HCT116 (cell line): ENCODE measurements at regions not wholly inside any gene's neighbourhood (a gene's known extent, or its start where the extent isn't known, plus 50 kb on each side); places are given as distances from the start of the nearest gene placed in this dataset.

Experiments used
- ATAC-seq: fragments of 200-7000 bp; cut with Tn5 transposase; 2 replicates; pipeline ENCODE4 v1.9.1; 2020; ENCODE audit warnings: mild to moderate bottlenecking, moderate library complexity
- BruUV-seq: library from RNA; stranded (reverse); fragments of 400-500 nt; replicated peaks from 2 replicates; lab custom pipeline; 2021; lab: Mats Ljungman, UMichigan
- CTCF ChIA-PET: fragments of 300-600 bp; sonication (Branson Sonifier 250); formaldehyde crosslinking; loops from one replicate; lab custom pipeline; 2021; ENCODE audit warnings: antibody characterized with exemption; lab: Charles Lee
- POLR2A ChIA-PET: fragments of 300-600, 350-600 bp; sonication (Branson Sonifier 250); formaldehyde crosslinking; loops from one replicate; lab custom pipeline; 2021; ENCODE audit warnings: antibody characterized with exemption; lab: Charles Lee
- RAD21 ChIA-PET, 2 experiments: fragments of 300-600 bp; sonication (Branson Sonifier 250); formaldehyde crosslinking; loops; one replicate each; lab custom pipeline; 2023; ENCODE audit warnings: low total read pairs in 2 of 2; ENCODE audit not compliant: uncharacterized antibody in 2 of 2, unreplicated experiment in 2 of 2, low non-redundant PET in 1 of 2; lab: Charles Lee
- DNase-seq: peaks from one replicate; pipeline ENCODE4 v3.0.0-alpha.2; 2010; ENCODE audit warnings: low read depth, low spot score
- H2AFZ ChIP-seq: fragments of 200-600 bp; shearing (Covaris generic), sonication (generic); 2 replicates; pipeline ENCODE4 v1.6.1; 2017; ENCODE audit warnings: low read depth, mixed run types, mixed read lengths, antibody characterized with exemption, low read length; ENCODE audit not compliant: poor library complexity, severe bottlenecking
- H3K27ac ChIP-seq: 2 replicates; pipeline ENCODE4 v1.5.1; 2012; ENCODE audit warnings: low read depth, low read length
- H3K27me3 ChIP-seq: fragments of 200-600 bp; sonication (generic); 2 replicates; pipeline ENCODE4 v1.6.1; 2016; ENCODE audit warnings: mixed run types, low read length, mixed read lengths; ENCODE audit not compliant: insufficient read depth
- H3K36me3 ChIP-seq, 2 experiments: fragments of 200-500 bp in 1 of 2; fragments of 200-600 bp in 1 of 2; sonication (Bioruptor generic) in 1 of 2; sonication (generic) in 1 of 2; 2 replicates each; pipeline versions ENCODE4 v1.5.1 to v1.6.1; 2014 to 2016; ENCODE audit warnings: low read length in 2 of 2, inconsistent platforms in 1 of 2, mixed read lengths in 1 of 2, mixed run types in 1 of 2; ENCODE audit not compliant: insufficient read depth in 2 of 2, control insufficient read depth in 1 of 2
- H3K4me1 ChIP-seq, 2 experiments: fragments of 200-600 bp in 1 of 2; sonication (generic) in 1 of 2; 2 replicates each; pipeline versions ENCODE4 v1.5.1 to v1.6.1; 2012 to 2017; ENCODE audit warnings: low read length in 2 of 2, inconsistent platforms in 1 of 2, mild to moderate bottlenecking in 1 of 2, mixed read lengths in 1 of 2, mixed run types in 1 of 2, moderate library complexity in 1 of 2; ENCODE audit not compliant: insufficient read depth in 2 of 2, control insufficient read depth in 1 of 2
- H3K4me2 ChIP-seq: fragments of 200-600 bp; sonication (generic); 2 replicates; pipeline ENCODE4 v1.6.1; 2017; ENCODE audit warnings: mixed run types, low read length, mixed read lengths
- H3K4me3 ChIP-seq, 2 experiments: fragments of 200-600 bp in 1 of 2; sonication (generic) in 1 of 2; replicated peaks in 1 of 2; 2 replicates each; pipeline ENCODE4 v1.5.1; 2011 to 2016; ENCODE audit warnings: low read length in 2 of 2, control low read depth in 1 of 2, low read depth in 1 of 2, mild to moderate bottlenecking in 1 of 2, mixed read lengths in 1 of 2, mixed run types in 1 of 2
- H3K79me2 ChIP-seq: fragments of 200-600 bp; sonication (generic); 2 replicates; pipeline ENCODE4 v1.6.1; 2017; ENCODE audit warnings: mild to moderate bottlenecking, mixed run types, low read length, moderate library complexity, mixed read lengths; ENCODE audit not compliant: insufficient read depth
- H3K9ac ChIP-seq: fragments of 200-600 bp; sonication (generic); 2 replicates; pipeline ENCODE4 v1.6.1; 2016; ENCODE audit warnings: low read length, mixed read lengths
- H3K9me2 ChIP-seq: fragments of 200-600 bp; sonication (generic), shearing (Covaris generic); 2 replicates; pipeline ENCODE4 v1.6.1; 2017; ENCODE audit warnings: mixed run types, mild to moderate bottlenecking, moderate library complexity; ENCODE audit not compliant: insufficient read depth
- H3K9me3 ChIP-seq, 2 experiments: fragments of 200-500 bp in 1 of 2; fragments of 200-600 bp in 1 of 2; sonication (Bioruptor generic) in 1 of 2; sonication (generic) in 1 of 2; 2 replicates each; pipeline ENCODE4 v1.6.1; 2014 to 2017; ENCODE audit warnings: low read length in 2 of 2, mixed read lengths in 2 of 2, inconsistent platforms in 1 of 2, low read depth in 1 of 2, mild to moderate bottlenecking in 1 of 2, mixed run types in 1 of 2, moderate library complexity in 1 of 2; ENCODE audit not compliant: control insufficient read depth in 1 of 2, insufficient read depth in 1 of 2
- H4K20me1 ChIP-seq: fragments of 200-600 bp; sonication (generic), shearing (Covaris generic); 2 replicates; pipeline ENCODE4 v1.6.1; 2017; ENCODE audit warnings: mixed run types, mild to moderate bottlenecking, moderate library complexity; ENCODE audit not compliant: insufficient read depth
- ELF1 ChIP-seq: IDR thresholded peaks from 2 replicates; pipeline ENCODE4 v1.6.1; 2012; ENCODE audit warnings: low read depth, borderline replicate concordance
- EZH2 ChIP-seq: fragments of 200-600 bp; sonication (generic); IDR thresholded peaks from 2 replicates; pipeline ENCODE4 v1.6.1; 2017; ENCODE audit warnings: antibody characterized with exemption, mixed run types
- EZH2phosphoT487 ChIP-seq: fragments of 200-600 bp; IDR thresholded peaks from 2 replicates; pipeline ENCODE4 v1.6.1; 2018; ENCODE audit warnings: antibody characterized with exemption, borderline replicate concordance
- FOSL1 ChIP-seq: IDR thresholded peaks from 2 replicates; pipeline ENCODE4 v1.6.1; 2012; ENCODE audit warnings: low read depth
- JUND ChIP-seq: IDR thresholded peaks from 2 replicates; pipeline ENCODE4 v1.6.1; 2012
- POLR2AphosphoS5 ChIP-seq: IDR thresholded peaks from 2 replicates; pipeline ENCODE4 v1.6.1; 2011; ENCODE audit warnings: mild to moderate bottlenecking, low read depth, low read length, moderate library complexity
- RAD21 ChIP-seq: IDR thresholded peaks from 2 replicates; pipeline ENCODE4 v1.6.1; 2012; ENCODE audit warnings: low read depth, mild to moderate bottlenecking
- SRF ChIP-seq: IDR thresholded peaks from 2 replicates; pipeline ENCODE4 v1.6.1; 2012; ENCODE audit warnings: low read depth
- TCF7L2 ChIP-seq: IDR thresholded peaks from 2 replicates; pipeline ENCODE4 v1.7.0; 2011; ENCODE audit warnings: borderline replicate concordance, inconsistent platforms; ENCODE audit not compliant: insufficient read depth, insufficient read length; ENCODE audit errors: extremely low read depth
- YY1 ChIP-seq: IDR thresholded peaks from 2 replicates; pipeline ENCODE4 v1.6.1; 2011; ENCODE audit warnings: low read length, low read depth, moderate library complexity, mild to moderate bottlenecking; ENCODE audit not compliant: insufficient replicate concordance; ENCODE audit errors: extremely low read depth
- ZBTB33 ChIP-seq: IDR thresholded peaks from 2 replicates; pipeline ENCODE4 v1.6.1; 2011; ENCODE audit warnings: mild to moderate bottlenecking, low read length, moderate library complexity; ENCODE audit not compliant: insufficient replicate concordance; ENCODE audit errors: extremely low read depth
- intact Hi-C: fragments of 100-400 bp; cut with micrococcal nuclease; formaldehyde crosslinking; loops from 2 replicates; pipeline ENCODE4 v1.10.0; 2022

- Histone ChIP-seq H2AFZ (no peak overlapping the region), H3K4me3 (no peak overlapping the region), H3K9me3 (no peaks in the 10 kb centered on the region), H3K9ac (no peak overlapping the region), H3K79me2 (no peaks in the 10 kb centered on the region), H3K4me1 (peaks cover 18 to 34% of the 10 kb centered on the region in 2 experiments; a peak in 3 of 4 replicates), H3K27me3 (no peaks in the 10 kb centered on the region), H3K27ac (no peak overlapping the region), H4K20me1 (no peaks in the 10 kb centered on the region), H3K36me3 (no peaks in the 10 kb centered on the region), H3K9me2 (no peaks in the 10 kb centered on the region), H3K4me2 (no peak overlapping the region)
- BruUV-seq: no TSS peak
- no peak for DNase-seq
- TF ChIP-seq EZH2 (no peak), FOSL1 (no peak), ELF1 (no peak), TCF7L2 (no peak), ZBTB33 (no peak), EZH2phosphoT487 (no peak), YY1 (no peak), SRF (no peak), RAD21 (no peak), POLR2AphosphoS5 (no peak), JUND (no peak)
- intact Hi-C loops: loop anchor here (10.0 kb wide), 1 partner anchor 329 kb away; the partner anchor contains the start of gene IAH1
- no peak for ATAC-seq
- ChIA-PET CTCF (interaction anchor here (1.1 kb wide), 1 partner anchor 226 kb away, joined by 4 read pairs; no protein-coding TSS in a partner anchor), RAD21 (no interaction called here), POLR2A (no interaction called here)
Observed at GRCh38 chr2:9145752-9146430, 60.7 kb upstream of the ASAP2 start.
